Ovary (tissue), 7 donors: ENCODE measurements at regions not wholly inside any gene's neighbourhood (a gene's known extent, or its start where the extent isn't known, plus 50 kb on each side); places are given as distances from the start of the nearest gene placed in this dataset.

Experiments
- DNase-seq, 5 donors: peaks; one replicate each; pipeline ENCODE4 v3.0.0-alpha.2; 2019 to 2020
- H3K27ac ChIP-seq, 2 donors: fragments of 200-600 bp; one replicate each; pipeline versions ENCODE4 v1.5.1 to v1.8.0; 2019 to 2022
- H3K27me3 ChIP-seq: fragments of 200-600 bp; one replicate; pipeline ENCODE4 v1.8.0; 2022
- H3K36me3 ChIP-seq: fragments of 200-600 bp; sonication (generic); one replicate; pipeline ENCODE4 v1.5.1; 2019
- H3K4me1 ChIP-seq: one replicate; pipeline ENCODE4 v1.8.1; 2013; ENCODE audit warnings: mild to moderate bottlenecking, moderate library complexity; ENCODE audit not compliant: insufficient read depth
- H3K4me3 ChIP-seq: fragments of 200-600 bp; sonication (generic); one replicate; pipeline ENCODE4 v1.5.1; 2017
- H3K9me3 ChIP-seq, 2 donors: fragments of 200-600 bp in 1 of 2; sonication (generic) in 1 of 2; one replicate each; pipeline versions ENCODE4 v1.5.1 to v1.8.1; 2013 to 2019; ENCODE audit warnings: mild to moderate bottlenecking in 1 of 2, moderate library complexity in 1 of 2
- CTCF ChIP-seq, 3 donors: fragments of 450-650 bp in 2 of 3; fragments of 200-600 bp in 1 of 3; IDR thresholded peaks; one replicate each; pipeline versions ENCODE4 v1.5.1 to v1.8.0; 2016 to 2022; ENCODE audit warnings: antibody characterized with exemption in 3 of 3, mild to moderate bottlenecking in 1 of 3
- EP300 ChIP-seq: sonication (generic); formaldehyde crosslinking; IDR thresholded peaks from one replicate; pipeline ENCODE4 v1.6.1; 2017; ENCODE audit warnings: antibody characterized with exemption
- POLR2A ChIP-seq: fragments of 450-650 bp; IDR thresholded peaks from one replicate; pipeline ENCODE4 v1.6.1; 2017; ENCODE audit warnings: antibody characterized with exemption, mild to moderate bottlenecking, moderate library complexity
- WGBS, 3 donors: extraction: QIAGEN DNeasy Blood & Tissue Kit in 1 of 3; methylation state at CpG; one replicate each; pipeline versions ENCODE4 v1.1.5 to v1.1.7; 2013 to 2017; 5-methylcytosine and 5-hydroxymethylcytosine counted together
- intact Hi-C, 4 donors: fragments of 100-400 bp; cut with DNase I; formaldehyde crosslinking; loops; one replicate each; pipeline versions ENCODE4 v1.11.0 to v1.15.1; 2022 to 2023
- donor health status: DM: no; HTN: no; CAD: no; lungs with moderate emphysema.
- donor health status: DM: no; HTN: no; CAD: no.
- donor health status: Bipolar disorder and iron deficiency.
- donor health status: DM: no; HTN: no; CAD: no.
- donor health status: DM: yes; HTN: yes; CAD: no.

GRCh38 chr9:106451223-106451622 is 411.7 kb upstream of the ZNF462 start:
- intact Hi-C loops, result no loop called here
- no peak for DNase-seq
- no peak overlapping the region for H3K4me3 ChIP-seq
- no peaks in the 10 kb centered on the region for H3K4me1 ChIP-seq
- no peaks in the 10 kb centered on the region for H3K9me3 ChIP-seq
- H3K36me3 ChIP-seq, result no peaks in the 10 kb centered on the region
- TF ChIP-seq CTCF (IDR thresholded peaks at IDR 0.05) (no peak), POLR2A (no peak), EP300 (no peak)
- H3K27me3 ChIP-seq, result no peaks in the 10 kb centered on the region
- H3K27ac ChIP-seq, result no peak overlapping the region
- WGBS, 3 donors, result 94 to 100% (median 100%) methylated on average over 1 of the region's 1 CpG

GRCh38 chr9:106456581-106456980 is 406.4 kb upstream of the ZNF462 start:
- Histone ChIP-seq H3K27me3 (no peaks in the 10 kb centered on the region), H3K36me3 (no peaks in the 10 kb centered on the region), H3K9me3 (no peaks in the 10 kb centered on the region), H3K27ac (no peak overlapping the region), H3K4me1 (no peaks in the 10 kb centered on the region), H3K4me3 (no peak overlapping the region)
- 58 to 75% (median 64%) methylated on average over 4 of the region's 4 CpGs for WGBS, 3 donors
- intact Hi-C loops, result no loop called here
- no peak for TF ChIP-seq CTCF (IDR thresholded peaks at IDR 0.05)
- TF ChIP-seq EP300, result no peak
- no peak for TF ChIP-seq POLR2A
- DNase-seq, result no peak

- Histone ChIP-seq H3K9me3 (no peaks in the 10 kb centered on the region), H3K4me1 (no peaks in the 10 kb centered on the region), H3K27ac (no peak overlapping the region), H3K4me3 (no peak overlapping the region), H3K36me3 (no peaks in the 10 kb centered on the region), H3K27me3 (no peaks in the 10 kb centered on the region)
- intact Hi-C loops, result no loop called here
- 28 to 44% (median 29%) methylated on average over 8 of the region's 8 CpGs for WGBS, 3 donors
- TF ChIP-seq EP300 (no peak), CTCF (IDR thresholded peaks at IDR 0.05) (no peak), POLR2A (no peak)
- no peak for DNase-seq
Measured at GRCh38 chr9:106467113-106467864, 395.7 kb upstream of the ZNF462 start.

- DNase-seq, result no peak
- intact Hi-C loops, result no loop called here
- no peaks in the 10 kb centered on the region for H3K4me1 ChIP-seq
- H3K27ac ChIP-seq, result no peak overlapping the region
- no peak overlapping the region for H3K4me3 ChIP-seq
- WGBS, 3 donors, result 29 to 61% (median 31%) methylated on average over 1 of the region's 1 CpG
- no peaks in the 10 kb centered on the region for H3K36me3 ChIP-seq
- H3K27me3 ChIP-seq, result no peaks in the 10 kb centered on the region
- H3K9me3 ChIP-seq, result no peaks in the 10 kb centered on the region
- TF ChIP-seq CTCF (IDR thresholded peaks at IDR 0.05) (no peak), EP300 (no peak), POLR2A (no peak)
Measured at GRCh38 chr9:106467865-106468164, 395.2 kb upstream of the ZNF462 start.
